ENCODE measurements at regions not wholly inside any gene's neighbourhood (a gene's known extent, or its start where the extent isn't known, plus 50 kb on each side); places are given as distances from the start of the nearest gene placed in this dataset.

GRCh38 chr3:70530626-70531025 is 218.2 kb upstream of the MDFIC2 start:
- no peak for TF ChIP-seq CTCF (IDR thresholded peaks at IDR 0.05; ENCODE audit: unreplicated experiment)
- Mint-ChIP-seq H3K36me3 (ENCODE audit: insufficient read depth) (no peaks in the 10 kb centered on the region), H3K4me3 (ENCODE audit: low read depth) (no peak overlapping the region), H3K27ac (no peak overlapping the region), H3K27me3 (peaks cover 3% of the 10 kb centered on the region), H3K9me3 (ENCODE audit: low read depth) (no peaks in the 10 kb centered on the region), H3K4me1 (ENCODE audit: low read depth) (no peaks in the 10 kb centered on the region)
- DNase-seq (ENCODE audit: low spot score, unreplicated experiment) = no peak

GRCh38 chr3:70527026-70527425 is 214.6 kb upstream of the MDFIC2 start:
- H3K27ac Mint-ChIP-seq = no peak overlapping the region

GRCh38 chr3:70519913-70520659 is 207.6 kb upstream of the MDFIC2 start:
- no peak for DNase-seq (ENCODE audit: low spot score, unreplicated experiment)
- Mint-ChIP-seq H3K4me1 (ENCODE audit: low read depth) (peaks cover 11% of the 10 kb centered on the region), H3K36me3 (ENCODE audit: insufficient read depth) (no peaks in the 10 kb centered on the region), H3K9me3 (ENCODE audit: low read depth) (no peaks in the 10 kb centered on the region), H3K27me3 (peaks cover 4% of the 10 kb centered on the region), H3K27ac (no peak overlapping the region), H3K4me3 (ENCODE audit: low read depth) (no peak overlapping the region)
- no peak for TF ChIP-seq CTCF (IDR thresholded peaks at IDR 0.05; ENCODE audit: unreplicated experiment)

More at GRCh38 chr3:70527026-70527425, 214.6 kb upstream of the MDFIC2 start:
- H3K27me3 Mint-ChIP-seq = peaks cover 3% of the 10 kb centered on the region
- H3K4me1 Mint-ChIP-seq (ENCODE audit: low read depth) = no peaks in the 10 kb centered on the region
- TF ChIP-seq CTCF (IDR thresholded peaks at IDR 0.05; ENCODE audit: unreplicated experiment) = no peak
- DNase-seq (ENCODE audit: low spot score, unreplicated experiment) = no peak
- no peak overlapping the region for H3K4me3 Mint-ChIP-seq (ENCODE audit: low read depth)
- H3K9me3 Mint-ChIP-seq (ENCODE audit: low read depth) = no peaks in the 10 kb centered on the region
- no peaks in the 10 kb centered on the region for H3K36me3 Mint-ChIP-seq (ENCODE audit: insufficient read depth)

GRCh38 chr3:70519026-70519425 is 206.6 kb upstream of the MDFIC2 start:
- H3K4me3 Mint-ChIP-seq (ENCODE audit: low read depth) = no peak overlapping the region
- no peaks in the 10 kb centered on the region for H3K9me3 Mint-ChIP-seq (ENCODE audit: low read depth)
- H3K27ac Mint-ChIP-seq = no peak overlapping the region
- H3K27me3 Mint-ChIP-seq = peaks cover 4% of the 10 kb centered on the region
- H3K36me3 Mint-ChIP-seq (ENCODE audit: insufficient read depth) = no peaks in the 10 kb centered on the region
- no peak for TF ChIP-seq CTCF (IDR thresholded peaks at IDR 0.05; ENCODE audit: unreplicated experiment)
- no peak for DNase-seq (ENCODE audit: low spot score, unreplicated experiment)
- H3K4me1 Mint-ChIP-seq (ENCODE audit: low read depth) = peaks cover 11% of the 10 kb centered on the region

GRCh38 chr3:70518356-70518755 is 205.9 kb upstream of the MDFIC2 start:
- Mint-ChIP-seq H3K4me1 (ENCODE audit: low read depth) (peaks cover 11% of the 10 kb centered on the region), H3K9me3 (ENCODE audit: low read depth) (no peaks in the 10 kb centered on the region), H3K27me3 (peaks cover 4% of the 10 kb centered on the region), H3K27ac (no peak overlapping the region), H3K36me3 (ENCODE audit: insufficient read depth) (no peaks in the 10 kb centered on the region), H3K4me3 (ENCODE audit: low read depth) (no peak overlapping the region)
- TF ChIP-seq CTCF (IDR thresholded peaks at IDR 0.05; ENCODE audit: unreplicated experiment) = no peak
- DNase-seq (ENCODE audit: low spot score, unreplicated experiment) = no peak
